Breast epithelium (tissue), 4 donors: ENCODE measurements at regions not wholly inside any gene's neighbourhood (a gene's known extent, or its start where the extent isn't known, plus 50 kb on each side); places are given as distances from the start of the nearest gene placed in this dataset.

Source experiments
- DNase-seq, 2 donors: peaks; one replicate each; pipeline ENCODE4 v3.0.0-alpha.2; 2019; ENCODE audit warnings: low spot score in 2 of 2
- H3K27ac ChIP-seq, 2 donors: fragments of 200-600 bp; sonication (generic) in 1 of 2; one replicate each; pipeline ENCODE4 v1.5.1; 2016 to 2019; ENCODE audit warnings: mild to moderate bottlenecking in 1 of 2
- H3K27me3 ChIP-seq, 2 donors: fragments of 200-600 bp; sonication (generic) in 1 of 2; one replicate each; pipeline versions ENCODE4 v1.5.1 to v1.6.0; 2017 to 2019; ENCODE audit warnings: control low read depth in 1 of 2, mild to moderate bottlenecking in 1 of 2
- H3K36me3 ChIP-seq: fragments of 200-600 bp; one replicate; pipeline ENCODE4 v1.5.1; 2019
- H3K4me1 ChIP-seq, 2 donors: fragments of 200-600 bp; sonication (generic); one replicate each; pipeline ENCODE4 v1.5.1; 2016 to 2019; ENCODE audit warnings: control low read depth in 1 of 2
- H3K4me3 ChIP-seq, 3 donors: fragments of 200-600 bp; sonication (generic); 1 replicate in 2 of 3; 2 replicates in 1 of 3; pipeline ENCODE4 v1.5.1; 2016 to 2019; ENCODE audit warnings: mild to moderate bottlenecking in 3 of 3, moderate library complexity in 2 of 3
- H3K9me3 ChIP-seq, 2 donors: fragments of 200-600 bp; sonication (generic) in 1 of 2; one replicate each; pipeline ENCODE4 v1.5.1; 2016 to 2019; ENCODE audit warnings: control low read depth in 1 of 2
- POLR2A ChIP-seq: fragments of 450-650 bp; IDR thresholded peaks from one replicate; pipeline ENCODE4 v1.6.1; 2016; ENCODE audit warnings: antibody characterized with exemption, mild to moderate bottlenecking, moderate library complexity
- POLR2AphosphoS5 ChIP-seq, 3 donors: sonication (generic); formaldehyde crosslinking; IDR thresholded peaks; one replicate each; pipeline ENCODE4 v1.6.1; 2017; ENCODE audit warnings: antibody characterized with exemption in 3 of 3
- intact Hi-C: fragments of 100-400 bp; cut with DNase I; formaldehyde crosslinking; loops from one replicate; pipeline ENCODE4 v1.15.1; 2023; ENCODE audit warnings: low total_unique reads
- TF ChIP-seq, protein P1 (sequence below), 3 donors: fragments of 450-650 bp; IDR thresholded peaks; one replicate each; pipeline ENCODE4 v1.5.1; 2016 to 2017; ENCODE audit warnings: antibody characterized with exemption in 3 of 3, mild to moderate bottlenecking in 3 of 3, moderate library complexity in 3 of 3

DNA sequence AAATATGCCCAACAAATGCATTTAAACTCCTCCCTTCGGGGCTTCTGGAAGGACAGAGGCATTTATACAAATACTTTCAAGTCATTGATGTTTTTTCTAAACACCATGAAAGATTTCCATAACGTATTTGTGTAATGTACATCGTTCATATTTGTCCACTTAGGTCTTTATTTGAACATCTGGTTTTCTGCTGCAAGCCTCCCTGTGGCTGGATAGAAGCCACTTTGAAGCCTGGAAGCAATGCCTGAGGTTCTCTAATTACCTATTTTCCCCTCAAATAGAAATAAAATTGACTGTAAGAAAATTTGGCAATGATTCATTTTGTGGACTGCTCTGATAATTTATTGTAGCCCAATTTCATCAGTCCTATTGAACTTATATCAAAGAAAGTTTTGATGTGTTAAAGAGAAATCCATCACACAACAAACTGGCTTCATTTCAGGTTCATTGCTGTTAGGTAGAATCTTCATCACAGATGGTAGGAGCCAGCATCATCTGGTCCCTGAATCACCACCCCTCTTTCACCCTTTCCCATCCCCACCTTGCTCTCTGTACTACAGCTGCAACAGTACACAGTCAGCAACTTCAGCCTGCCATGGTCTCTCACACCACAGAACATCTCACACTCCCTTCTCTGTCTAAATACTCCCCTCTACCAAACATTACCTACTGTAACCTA is 186.0 kb upstream of the MGMT start:
- no peaks in the 10 kb centered on the region for H3K9me3 ChIP-seq
- no peak overlapping the region for H3K4me3 ChIP-seq
- DNase-seq: no peak
- no peaks in the 10 kb centered on the region for H3K27me3 ChIP-seq
- H3K4me1 ChIP-seq: no peaks in the 10 kb centered on the region
- TF ChIP-seq POLR2AphosphoS5 (IDR thresholded peaks at IDR 0.05): no peak
- TF ChIP-seq POLR2A: no peak
- no peak overlapping the region for H3K27ac ChIP-seq
- no peaks in the 10 kb centered on the region for H3K36me3 ChIP-seq
- intact Hi-C loops: no loop called here

DNA sequence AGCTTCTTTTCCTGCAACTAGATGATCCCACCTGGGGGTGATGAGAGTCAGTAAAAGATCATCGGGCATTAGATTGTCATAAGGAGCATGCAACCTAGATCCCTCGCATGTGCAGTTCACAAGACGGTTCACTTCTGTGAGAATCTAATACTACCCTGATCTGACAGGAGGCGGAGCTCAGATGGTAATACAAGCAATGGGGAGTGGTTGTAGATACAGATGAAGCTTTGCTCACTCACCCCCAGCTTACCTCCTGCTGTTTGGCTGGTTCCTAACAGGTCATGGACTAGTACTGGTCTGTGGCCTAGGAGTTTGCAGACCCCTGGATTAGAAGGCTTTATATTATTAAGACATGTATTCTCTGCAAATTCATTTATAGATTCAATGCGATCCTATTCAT is 181.6 kb upstream of the MGMT start:
- H3K27me3 ChIP-seq: no peaks in the 10 kb centered on the region
- intact Hi-C loops: no loop called here
- no peak for DNase-seq
- TF ChIP-seq POLR2AphosphoS5 (IDR thresholded peaks at IDR 0.05): no peak
- TF ChIP-seq POLR2A: no peak
- TF ChIP-seq, protein P1, sequence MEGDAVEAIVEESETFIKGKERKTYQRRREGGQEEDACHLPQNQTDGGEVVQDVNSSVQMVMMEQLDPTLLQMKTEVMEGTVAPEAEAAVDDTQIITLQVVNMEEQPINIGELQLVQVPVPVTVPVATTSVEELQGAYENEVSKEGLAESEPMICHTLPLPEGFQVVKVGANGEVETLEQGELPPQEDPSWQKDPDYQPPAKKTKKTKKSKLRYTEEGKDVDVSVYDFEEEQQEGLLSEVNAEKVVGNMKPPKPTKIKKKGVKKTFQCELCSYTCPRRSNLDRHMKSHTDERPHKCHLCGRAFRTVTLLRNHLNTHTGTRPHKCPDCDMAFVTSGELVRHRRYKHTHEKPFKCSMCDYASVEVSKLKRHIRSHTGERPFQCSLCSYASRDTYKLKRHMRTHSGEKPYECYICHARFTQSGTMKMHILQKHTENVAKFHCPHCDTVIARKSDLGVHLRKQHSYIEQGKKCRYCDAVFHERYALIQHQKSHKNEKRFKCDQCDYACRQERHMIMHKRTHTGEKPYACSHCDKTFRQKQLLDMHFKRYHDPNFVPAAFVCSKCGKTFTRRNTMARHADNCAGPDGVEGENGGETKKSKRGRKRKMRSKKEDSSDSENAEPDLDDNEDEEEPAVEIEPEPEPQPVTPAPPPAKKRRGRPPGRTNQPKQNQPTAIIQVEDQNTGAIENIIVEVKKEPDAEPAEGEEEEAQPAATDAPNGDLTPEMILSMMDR (IDR thresholded peaks at IDR 0.05): no peak
- no peak overlapping the region for H3K27ac ChIP-seq
- H3K4me1 ChIP-seq: no peaks in the 10 kb centered on the region
- no peak overlapping the region for H3K4me3 ChIP-seq
- H3K36me3 ChIP-seq: no peaks in the 10 kb centered on the region
- no peaks in the 10 kb centered on the region for H3K9me3 ChIP-seq

DNA sequence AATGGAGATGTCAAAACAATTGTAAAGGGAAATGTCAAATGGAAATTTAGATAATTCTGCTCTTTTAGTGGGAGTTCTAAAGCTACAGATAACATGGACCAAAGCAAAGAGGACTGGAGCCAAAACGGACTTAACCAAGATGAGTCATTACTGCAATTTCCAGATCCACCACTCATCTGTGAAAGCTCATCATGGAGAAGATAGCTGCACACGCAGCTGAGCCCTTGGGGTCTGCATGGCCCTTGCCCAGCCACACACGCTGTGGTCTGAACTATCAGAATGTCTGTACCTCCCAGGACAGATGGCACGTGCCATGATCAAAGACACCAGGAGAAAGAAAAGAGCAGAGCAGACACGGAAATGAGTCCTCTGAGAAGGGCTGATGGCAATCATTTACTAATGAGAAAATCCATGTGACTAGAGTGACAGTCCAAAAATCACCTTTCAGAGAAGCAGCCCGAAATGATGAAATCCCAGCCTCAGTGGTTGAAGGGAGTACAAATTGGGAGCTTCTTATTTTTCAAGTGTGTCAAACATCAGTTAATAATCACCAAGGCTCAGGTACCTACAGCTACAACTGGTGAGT is 177.9 kb upstream of the MGMT start:
- no peak overlapping the region for H3K4me3 ChIP-seq
- no peaks in the 10 kb centered on the region for H3K36me3 ChIP-seq
- no peaks in the 10 kb centered on the region for H3K27me3 ChIP-seq
- intact Hi-C loops: no loop called here
- DNase-seq: no peak
- H3K27ac ChIP-seq: no peak overlapping the region
- TF ChIP-seq POLR2AphosphoS5 (IDR thresholded peaks at IDR 0.05) (no peak), POLR2A (no peak)
- TF ChIP-seq, protein P1 (IDR thresholded peaks at IDR 0.05): no peak
- no peaks in the 10 kb centered on the region for H3K9me3 ChIP-seq
- H3K4me1 ChIP-seq: no peaks in the 10 kb centered on the region

DNA sequence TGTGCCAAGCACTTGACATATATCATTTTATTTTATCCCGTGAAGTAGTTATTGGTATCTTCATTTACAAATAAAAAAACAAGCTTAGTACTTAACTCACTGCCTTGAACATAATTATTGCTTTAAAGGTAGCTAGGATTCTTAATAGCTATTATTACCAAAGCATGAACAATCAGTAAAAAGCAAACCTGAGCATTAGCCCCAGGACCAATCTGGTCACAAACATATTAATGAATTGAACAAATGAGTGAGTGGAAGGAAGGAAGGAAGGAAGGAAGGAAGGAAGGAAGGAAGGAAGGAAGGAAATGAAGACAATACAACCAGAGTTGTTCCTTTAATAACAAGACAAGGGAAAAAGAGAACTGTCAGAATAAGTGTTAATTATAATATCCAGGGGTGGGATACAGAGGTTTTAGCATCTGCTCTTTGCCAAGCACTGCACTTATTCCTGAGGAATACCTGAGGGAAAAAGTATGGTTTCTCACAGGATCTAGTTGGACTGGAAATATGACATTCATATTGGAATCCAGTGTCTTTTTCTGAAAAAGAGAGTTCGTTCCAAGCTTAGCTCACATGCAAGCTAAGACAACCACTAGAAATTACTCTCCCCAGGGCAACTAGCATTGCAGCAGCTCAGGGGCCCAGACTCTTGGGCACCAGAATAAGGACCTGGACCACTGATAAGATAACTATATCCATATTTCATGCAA is 172.9 kb upstream of the MGMT start:
- Histone ChIP-seq H3K4me3 (no peak overlapping the region), H3K27ac (no peak overlapping the region), H3K4me1 (no peaks in the 10 kb centered on the region), H3K36me3 (peaks cover 4% of the 10 kb centered on the region), H3K9me3 (no peaks in the 10 kb centered on the region), H3K27me3 (no peaks in the 10 kb centered on the region)
- DNase-seq: no peak
- TF ChIP-seq, protein P1 (IDR thresholded peaks at IDR 0.05): no peak
- TF ChIP-seq POLR2AphosphoS5 (IDR thresholded peaks at IDR 0.05) (no peak), POLR2A (no peak)
- intact Hi-C loops: no loop called here

DNA sequence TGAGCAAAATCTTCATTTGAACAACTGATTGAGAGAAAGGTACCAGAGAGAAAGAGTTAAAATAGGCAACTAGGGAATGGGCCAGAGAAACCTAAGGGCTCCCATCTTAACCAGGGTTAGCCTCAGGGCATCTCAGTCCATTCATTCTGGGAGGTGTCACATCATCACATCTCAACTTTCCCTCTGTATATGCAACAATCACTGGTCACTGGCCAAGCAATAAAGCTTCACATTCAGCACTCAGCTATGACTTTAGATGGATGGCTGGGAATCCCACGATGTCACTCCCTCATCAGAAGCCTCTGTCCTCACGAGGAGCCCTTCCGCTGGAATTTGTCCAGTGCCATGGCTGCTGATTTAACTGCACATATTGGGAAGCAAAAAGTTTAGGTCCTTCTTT is 172.1 kb upstream of the MGMT start:
- peaks cover 4% of the 10 kb centered on the region for H3K36me3 ChIP-seq
- H3K4me1 ChIP-seq: no peaks in the 10 kb centered on the region
- DNase-seq: no peak
- TF ChIP-seq POLR2AphosphoS5 (IDR thresholded peaks at IDR 0.05): no peak
- TF ChIP-seq, protein P1 (IDR thresholded peaks at IDR 0.05): no peak
- TF ChIP-seq POLR2A: no peak
- no peaks in the 10 kb centered on the region for H3K9me3 ChIP-seq
- H3K4me3 ChIP-seq: no peak overlapping the region
- H3K27me3 ChIP-seq: no peaks in the 10 kb centered on the region
- H3K27ac ChIP-seq: no peak overlapping the region
- intact Hi-C loops: no loop called here
